Neural cell (in vitro differentiated cells): ENCODE measurements at regions not wholly inside any gene's neighbourhood (a gene's known extent, or its start where the extent isn't known, plus 50 kb on each side); places are given as distances from the start of the nearest gene placed in this dataset.

ENCODE experiments used
- EP300 ChIP-seq: fragments of 450-650 bp; conservative IDR thresholded peaks from 2 replicates; pipeline ENCODE4 v1.6.1; 2014; ENCODE audit warnings: antibody characterized with exemption, mild to moderate bottlenecking, moderate library complexity; ENCODE audit not compliant: poor library complexity, severe bottlenecking
- EZH2 ChIP-seq: fragments of 200-600, 300-800 bp; shearing (Covaris generic), sonication (generic); IDR thresholded peaks from 2 replicates; pipeline ENCODE4 v1.6.1; 2014; ENCODE audit warnings: antibody characterized with exemption, low read length, borderline replicate concordance, mild to moderate bottlenecking; ENCODE audit not compliant: insufficient read depth, poor library complexity, severe bottlenecking
- MXI1 ChIP-seq: fragments of 450-650 bp; conservative IDR thresholded peaks from 2 replicates; pipeline ENCODE4 v1.6.1; 2014; ENCODE audit warnings: antibody characterized with exemption, mild to moderate bottlenecking; ENCODE audit not compliant: poor library complexity, severe bottlenecking
- POLR2AphosphoS5 ChIP-seq: IDR thresholded peaks from 2 replicates; pipeline ENCODE4 v1.6.1; 2012
- RAD21 ChIP-seq: fragments of 450-650 bp; conservative IDR thresholded peaks from 2 replicates; pipeline ENCODE4 v1.6.1; 2014; ENCODE audit warnings: antibody characterized with exemption, mild to moderate bottlenecking, moderate library complexity
- SMC3 ChIP-seq: fragments of 450-650 bp; conservative IDR thresholded peaks from 2 replicates; pipeline ENCODE4 v1.6.1; 2014; ENCODE audit warnings: antibody characterized with exemption, mild to moderate bottlenecking, moderate library complexity; ENCODE audit not compliant: poor library complexity
- TAF1 ChIP-seq: IDR thresholded peaks from 2 replicates; pipeline ENCODE4 v1.6.1; 2012; ENCODE audit warnings: low read depth
- TF ChIP-seq, protein P1 (sequence below): fragments of 450-650 bp; IDR thresholded peaks from 2 replicates; pipeline ENCODE4 v1.5.1; 2014; ENCODE audit warnings: antibody characterized with exemption, mild to moderate bottlenecking, moderate library complexity; ENCODE audit not compliant: poor library complexity, severe bottlenecking
- TF ChIP-seq, protein P2 (sequence below): IDR thresholded peaks from 2 replicates; pipeline ENCODE4 v1.6.1; 2012; ENCODE audit warnings: borderline replicate concordance

DNA sequence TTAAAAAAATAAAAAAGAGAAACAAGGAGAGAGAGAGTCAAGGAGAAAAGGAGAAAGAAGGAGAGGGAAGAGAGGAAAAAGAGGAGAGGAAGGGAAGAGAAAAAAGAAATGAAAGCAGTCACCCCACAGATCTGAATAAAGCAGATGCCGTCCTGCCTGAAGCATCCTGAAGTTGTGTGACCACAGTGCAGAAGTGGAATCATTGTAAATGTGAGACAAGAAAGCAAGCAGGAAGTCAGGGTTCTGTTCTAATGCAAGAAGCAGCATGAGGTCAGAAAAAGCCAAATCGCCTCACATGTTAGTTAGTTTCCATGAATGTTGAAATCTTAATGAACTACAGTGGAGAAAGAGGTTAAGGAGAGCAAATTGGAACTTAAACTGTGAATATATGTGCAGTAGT lies 692.5 kb downstream of the CENPC start:
- no peak for TF ChIP-seq MXI1
- TF ChIP-seq, protein P1, sequence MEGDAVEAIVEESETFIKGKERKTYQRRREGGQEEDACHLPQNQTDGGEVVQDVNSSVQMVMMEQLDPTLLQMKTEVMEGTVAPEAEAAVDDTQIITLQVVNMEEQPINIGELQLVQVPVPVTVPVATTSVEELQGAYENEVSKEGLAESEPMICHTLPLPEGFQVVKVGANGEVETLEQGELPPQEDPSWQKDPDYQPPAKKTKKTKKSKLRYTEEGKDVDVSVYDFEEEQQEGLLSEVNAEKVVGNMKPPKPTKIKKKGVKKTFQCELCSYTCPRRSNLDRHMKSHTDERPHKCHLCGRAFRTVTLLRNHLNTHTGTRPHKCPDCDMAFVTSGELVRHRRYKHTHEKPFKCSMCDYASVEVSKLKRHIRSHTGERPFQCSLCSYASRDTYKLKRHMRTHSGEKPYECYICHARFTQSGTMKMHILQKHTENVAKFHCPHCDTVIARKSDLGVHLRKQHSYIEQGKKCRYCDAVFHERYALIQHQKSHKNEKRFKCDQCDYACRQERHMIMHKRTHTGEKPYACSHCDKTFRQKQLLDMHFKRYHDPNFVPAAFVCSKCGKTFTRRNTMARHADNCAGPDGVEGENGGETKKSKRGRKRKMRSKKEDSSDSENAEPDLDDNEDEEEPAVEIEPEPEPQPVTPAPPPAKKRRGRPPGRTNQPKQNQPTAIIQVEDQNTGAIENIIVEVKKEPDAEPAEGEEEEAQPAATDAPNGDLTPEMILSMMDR, result no peak
- TF ChIP-seq SMC3, result no peak
- TF ChIP-seq EZH2, result no peak
- TF ChIP-seq POLR2AphosphoS5, result no peak
- TF ChIP-seq, protein P2, sequence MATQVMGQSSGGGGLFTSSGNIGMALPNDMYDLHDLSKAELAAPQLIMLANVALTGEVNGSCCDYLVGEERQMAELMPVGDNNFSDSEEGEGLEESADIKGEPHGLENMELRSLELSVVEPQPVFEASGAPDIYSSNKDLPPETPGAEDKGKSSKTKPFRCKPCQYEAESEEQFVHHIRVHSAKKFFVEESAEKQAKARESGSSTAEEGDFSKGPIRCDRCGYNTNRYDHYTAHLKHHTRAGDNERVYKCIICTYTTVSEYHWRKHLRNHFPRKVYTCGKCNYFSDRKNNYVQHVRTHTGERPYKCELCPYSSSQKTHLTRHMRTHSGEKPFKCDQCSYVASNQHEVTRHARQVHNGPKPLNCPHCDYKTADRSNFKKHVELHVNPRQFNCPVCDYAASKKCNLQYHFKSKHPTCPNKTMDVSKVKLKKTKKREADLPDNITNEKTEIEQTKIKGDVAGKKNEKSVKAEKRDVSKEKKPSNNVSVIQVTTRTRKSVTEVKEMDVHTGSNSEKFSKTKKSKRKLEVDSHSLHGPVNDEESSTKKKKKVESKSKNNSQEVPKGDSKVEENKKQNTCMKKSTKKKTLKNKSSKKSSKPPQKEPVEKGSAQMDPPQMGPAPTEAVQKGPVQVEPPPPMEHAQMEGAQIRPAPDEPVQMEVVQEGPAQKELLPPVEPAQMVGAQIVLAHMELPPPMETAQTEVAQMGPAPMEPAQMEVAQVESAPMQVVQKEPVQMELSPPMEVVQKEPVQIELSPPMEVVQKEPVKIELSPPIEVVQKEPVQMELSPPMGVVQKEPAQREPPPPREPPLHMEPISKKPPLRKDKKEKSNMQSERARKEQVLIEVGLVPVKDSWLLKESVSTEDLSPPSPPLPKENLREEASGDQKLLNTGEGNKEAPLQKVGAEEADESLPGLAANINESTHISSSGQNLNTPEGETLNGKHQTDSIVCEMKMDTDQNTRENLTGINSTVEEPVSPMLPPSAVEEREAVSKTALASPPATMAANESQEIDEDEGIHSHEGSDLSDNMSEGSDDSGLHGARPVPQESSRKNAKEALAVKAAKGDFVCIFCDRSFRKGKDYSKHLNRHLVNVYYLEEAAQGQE, result no peak
- no peak for TF ChIP-seq TAF1
- no peak for TF ChIP-seq EP300
- TF ChIP-seq RAD21, result no peak
